ENCODE measurements at regions not wholly inside any gene's neighbourhood (a gene's known extent, or its start where the extent isn't known, plus 50 kb on each side); places are given as distances from the start of the nearest gene placed in this dataset.
"Not testable (repeated sequence)": the region's sequence is repeated elsewhere in the genome, so short reads cannot be mapped to it uniquely, and the experiment has no call there.

- no peak for DNase-seq (ENCODE audit: low spot score)
Observed at GRCh38 chr4:105050896-105051295, 95.8 kb upstream of the TET2 start.

- DNase-seq (ENCODE audit: low spot score) = no peak
Observed at GRCh38 chr4:105057370-105058105, 89.1 kb upstream of the TET2 start.

- DNase-seq (ENCODE audit: low spot score) = no peak
Observed at GRCh38 chr4:105058177-105058812, 88.4 kb upstream of the TET2 start.

- DNase-seq (ENCODE audit: low spot score) = no peak
Observed at GRCh38 chr4:105059337-105059736, 87.3 kb upstream of the TET2 start.

DNA sequence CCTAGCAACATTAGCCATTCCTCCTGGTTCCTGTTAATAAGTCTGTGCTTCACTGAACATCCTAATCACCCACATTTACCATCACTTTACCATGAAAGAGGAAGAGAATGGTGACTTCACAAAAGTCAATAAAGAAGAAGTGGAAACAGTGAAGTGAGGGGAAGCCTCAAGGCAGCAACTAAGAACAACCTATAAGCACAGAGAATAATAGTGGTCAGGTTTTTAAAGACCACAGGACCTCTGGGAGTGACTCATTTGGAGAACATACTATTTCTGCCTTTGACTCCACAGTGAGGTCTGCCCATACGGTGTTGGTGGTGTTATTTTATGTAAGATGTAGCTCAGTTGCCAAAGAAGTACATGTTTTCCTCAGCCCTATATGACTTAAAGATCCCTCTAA lies 86.0 kb upstream of the TET2 start:
- DNase-seq (ENCODE audit: low spot score) = peak; percentile 18

GRCh38 chr4:105061136-105061696 lies 85.5 kb upstream of the TET2 start:
- DNase-seq (ENCODE audit: low spot score) = no peak

- DNase-seq (ENCODE audit: low spot score) = no peak
Observed at GRCh38 chr4:105061731-105062130, 84.9 kb upstream of the TET2 start.

DNA sequence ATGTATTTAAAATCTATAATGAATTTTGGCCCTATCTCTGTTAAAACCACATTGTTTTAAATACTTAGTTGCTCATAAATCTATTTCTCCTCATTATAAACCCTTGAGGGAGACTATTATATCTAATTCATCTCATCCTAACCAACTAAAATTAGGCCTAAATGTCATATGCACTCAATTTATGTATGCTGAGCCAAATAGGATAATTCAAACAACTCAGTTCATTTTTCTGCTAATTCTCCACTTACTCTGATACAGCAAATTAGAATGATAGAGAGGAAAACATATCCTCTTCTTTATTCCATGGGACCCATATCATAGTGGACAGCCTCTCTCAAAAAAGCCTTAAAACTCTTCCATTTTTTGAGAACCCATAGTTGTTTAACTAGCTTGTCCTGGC lies 80.3 kb upstream of the TET2 start:
- DNase-seq (ENCODE audit: low spot score) = no peak

DNA sequence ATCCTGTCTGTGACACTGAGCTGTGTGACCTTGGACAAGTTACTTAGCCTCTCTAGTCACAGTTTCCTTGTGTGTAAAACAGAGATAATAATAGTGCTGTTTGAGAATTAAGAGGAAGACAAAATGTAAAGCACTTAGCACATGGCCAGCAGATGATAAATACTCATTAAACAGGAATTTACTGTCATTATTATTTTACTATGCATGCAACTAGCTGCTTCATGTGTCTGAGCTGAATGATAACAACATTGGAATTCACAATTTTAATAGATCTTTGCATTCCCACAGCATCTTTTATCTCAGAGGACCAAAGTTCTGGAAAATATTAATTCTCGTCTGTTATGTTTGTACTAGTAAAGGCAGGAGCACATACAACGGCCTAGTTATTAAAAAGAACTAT lies 79.2 kb upstream of the TET2 start:
- no peak for DNase-seq (ENCODE audit: low spot score)

DNA sequence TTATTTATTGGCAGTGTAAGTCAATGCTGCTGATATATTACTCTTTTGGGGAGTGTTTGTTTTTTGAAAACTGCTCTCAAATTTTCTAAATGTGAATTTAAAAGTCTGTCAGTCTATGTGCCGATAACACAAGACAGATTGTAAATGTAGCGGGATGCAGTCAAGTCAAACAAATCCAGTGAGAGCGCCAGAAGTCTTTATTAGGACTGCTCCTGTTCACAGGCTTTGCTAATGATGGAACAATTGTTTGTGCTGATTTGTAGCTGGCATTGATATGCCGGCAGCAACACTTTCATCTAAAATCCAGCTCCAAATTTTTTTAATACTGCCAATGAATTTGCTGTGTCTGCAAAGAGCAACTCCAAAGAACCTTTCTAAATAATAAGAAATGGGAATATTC lies 78.7 kb upstream of the TET2 start:
- no peak for DNase-seq (ENCODE audit: low spot score)

- no peak for DNase-seq (ENCODE audit: low spot score)
Observed at GRCh38 chr4:105068516-105068915, 78.2 kb upstream of the TET2 start.

DNA sequence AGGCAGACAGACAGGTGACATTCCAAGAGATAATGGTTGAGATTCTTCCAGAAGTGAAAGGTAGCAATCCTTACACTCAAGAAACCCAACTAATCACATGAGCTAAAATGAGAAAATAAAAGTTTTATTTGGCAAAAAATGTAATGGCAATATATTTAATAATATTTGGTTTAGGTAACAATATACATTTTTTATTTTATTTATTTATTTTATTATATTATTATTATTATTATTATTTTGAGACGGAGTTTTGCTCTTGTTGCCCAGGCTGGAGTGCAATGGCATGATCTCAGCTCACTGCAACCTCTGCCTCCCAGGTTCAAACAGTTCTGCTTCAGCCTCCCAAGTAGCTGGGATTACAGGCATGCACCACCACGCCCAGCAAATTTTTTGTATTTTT lies 74.6 kb upstream of the TET2 start:
- not testable (repeated sequence) for DNase-seq (ENCODE audit: low spot score)

DNA sequence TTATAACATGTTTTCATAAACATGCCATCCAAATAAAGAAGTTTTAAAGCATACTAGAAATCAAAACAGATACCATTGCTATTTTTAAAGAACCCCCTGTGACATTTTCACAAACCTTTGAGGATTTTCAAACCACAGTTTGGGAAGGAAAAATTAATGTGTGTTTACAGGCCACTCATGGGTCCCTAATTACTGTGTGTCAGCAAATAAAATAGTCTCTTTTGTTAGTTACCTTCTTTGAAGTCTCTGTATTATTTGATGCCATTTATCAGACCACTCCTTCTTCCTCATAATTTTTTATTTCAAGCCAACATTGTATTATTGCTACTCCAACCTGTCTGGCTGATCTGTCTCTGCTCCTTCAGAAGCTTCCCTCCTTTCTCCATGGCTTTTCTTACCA lies 72.6 kb upstream of the TET2 start:
- DNase-seq (ENCODE audit: low spot score) = no peak

- no peak for DNase-seq (ENCODE audit: low spot score)
Observed at GRCh38 chr4:105075045-105075444, 71.6 kb upstream of the TET2 start.

DNA sequence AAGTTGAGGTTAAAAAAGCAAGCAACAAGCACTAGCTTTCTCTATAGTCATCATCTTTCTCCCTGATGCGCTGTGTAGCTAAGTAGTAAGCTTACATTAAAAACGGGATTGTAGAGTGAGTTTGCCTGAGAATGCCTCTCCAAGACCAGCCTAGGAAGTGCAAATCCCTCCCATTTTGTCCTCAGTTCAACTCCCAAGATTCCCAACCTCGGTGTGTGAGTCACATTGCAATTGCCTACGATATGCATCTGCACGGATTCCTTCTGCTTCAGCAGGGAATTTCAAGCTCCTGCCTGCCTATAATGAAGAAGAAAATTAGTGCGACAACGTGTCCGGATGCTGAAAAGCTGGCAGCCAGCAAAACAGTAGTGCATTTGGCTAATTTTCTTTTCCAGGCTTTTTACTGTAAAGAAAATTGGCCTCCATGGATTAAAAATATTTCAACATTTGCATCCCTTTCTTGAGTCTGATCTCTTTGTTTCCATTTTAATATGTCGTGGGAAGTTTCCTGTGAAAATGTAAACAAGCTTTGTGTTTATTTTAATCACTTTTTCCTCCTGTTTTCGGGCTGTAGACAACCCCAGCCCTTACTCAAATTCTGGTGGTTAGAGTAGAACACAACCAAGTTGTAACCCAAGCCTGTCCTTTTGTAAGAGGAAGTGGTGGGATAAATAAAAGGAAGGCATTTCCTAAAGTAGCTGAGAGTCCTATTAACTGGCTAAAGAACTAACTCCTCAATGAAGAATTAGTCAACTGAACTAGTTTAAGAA lies 58.4 kb upstream of the TET2 start:
- DNase-seq (ENCODE audit: low spot score) = peak; percentile 80

GRCh38 chr4:105092356-105092755 lies 54.3 kb upstream of the TET2 start:
- DNase-seq (ENCODE audit: low spot score) = no peak

DNA sequence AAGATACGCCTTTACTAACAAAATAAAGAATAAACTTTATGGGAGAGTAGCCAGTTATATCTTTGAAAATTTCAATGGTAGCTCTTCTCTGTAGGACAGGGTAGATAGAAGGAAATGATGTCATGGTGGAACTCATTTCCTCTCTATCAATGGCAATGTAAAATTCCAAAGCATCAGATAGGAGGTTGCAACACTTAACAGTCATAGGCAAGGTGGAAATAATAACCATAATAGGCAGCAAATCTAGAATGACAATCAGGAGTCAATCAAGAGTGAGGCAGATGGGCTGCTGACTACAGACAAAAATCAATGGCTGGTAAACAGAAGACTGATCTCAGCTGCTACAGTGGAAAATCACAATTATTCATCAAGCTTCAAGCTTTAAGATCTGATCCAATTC lies 53.9 kb upstream of the TET2 start:
- DNase-seq (ENCODE audit: low spot score) = no peak

GRCh38 chr4:105093975-105094374 lies 52.7 kb upstream of the TET2 start:
- no peak for DNase-seq (ENCODE audit: low spot score)
